GM21619 (cell line): ENCODE measurements at regions not wholly inside any gene's neighbourhood (a gene's known extent, or its start where the extent isn't known, plus 50 kb on each side); places are given as distances from the start of the nearest gene placed in this dataset.
"Not testable (repeated sequence)": the region's sequence is repeated elsewhere in the genome, so short reads cannot be mapped to it uniquely, and the experiment has no call there.

ENCODE experiments used
- ATAC-seq: cut with Tn5 transposase; IDR thresholded peaks from one replicate; pipeline ENCODE4 v1.9.1; 2021; ENCODE audit not compliant: unreplicated experiment

DNA sequence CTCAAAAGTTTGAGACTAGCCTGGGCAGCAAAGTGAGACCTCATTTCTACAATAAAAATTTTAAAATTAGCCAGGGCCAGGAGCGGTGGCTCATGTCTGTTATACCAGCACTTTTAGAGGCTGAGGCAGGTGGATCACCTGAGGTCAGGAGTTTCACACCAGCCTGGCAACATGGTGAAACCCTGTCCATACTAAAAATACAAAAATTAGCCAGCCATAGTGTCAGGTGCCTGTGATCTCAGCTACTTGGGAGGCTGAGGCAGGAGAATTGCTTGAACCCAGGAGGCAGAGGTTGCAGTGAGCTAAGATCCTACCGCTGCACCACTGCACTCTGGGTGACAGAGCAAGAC, 85.1 kb upstream of the MAP4 start:
- not testable (repeated sequence) for ATAC-seq

DNA sequence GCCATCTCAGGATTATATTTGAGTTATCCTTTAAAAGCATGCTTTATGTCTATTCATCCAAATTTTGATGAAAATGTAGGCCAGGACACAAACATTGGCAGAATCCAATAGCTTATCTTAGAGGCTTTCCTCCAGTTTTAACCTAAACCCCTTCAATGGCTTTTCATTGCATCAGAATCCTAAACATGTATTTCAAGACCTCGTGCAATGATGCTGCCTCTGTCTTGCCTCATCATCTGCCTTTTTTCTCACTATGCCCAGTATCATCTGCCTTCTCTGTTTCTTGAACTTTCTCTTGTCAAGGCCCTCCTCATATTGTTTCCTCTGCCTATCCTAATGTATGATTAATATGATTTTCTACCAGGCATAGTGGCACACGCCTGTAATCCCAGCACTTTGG, 76.1 kb upstream of the MAP4 start:
- ATAC-seq, result no peak

DNA sequence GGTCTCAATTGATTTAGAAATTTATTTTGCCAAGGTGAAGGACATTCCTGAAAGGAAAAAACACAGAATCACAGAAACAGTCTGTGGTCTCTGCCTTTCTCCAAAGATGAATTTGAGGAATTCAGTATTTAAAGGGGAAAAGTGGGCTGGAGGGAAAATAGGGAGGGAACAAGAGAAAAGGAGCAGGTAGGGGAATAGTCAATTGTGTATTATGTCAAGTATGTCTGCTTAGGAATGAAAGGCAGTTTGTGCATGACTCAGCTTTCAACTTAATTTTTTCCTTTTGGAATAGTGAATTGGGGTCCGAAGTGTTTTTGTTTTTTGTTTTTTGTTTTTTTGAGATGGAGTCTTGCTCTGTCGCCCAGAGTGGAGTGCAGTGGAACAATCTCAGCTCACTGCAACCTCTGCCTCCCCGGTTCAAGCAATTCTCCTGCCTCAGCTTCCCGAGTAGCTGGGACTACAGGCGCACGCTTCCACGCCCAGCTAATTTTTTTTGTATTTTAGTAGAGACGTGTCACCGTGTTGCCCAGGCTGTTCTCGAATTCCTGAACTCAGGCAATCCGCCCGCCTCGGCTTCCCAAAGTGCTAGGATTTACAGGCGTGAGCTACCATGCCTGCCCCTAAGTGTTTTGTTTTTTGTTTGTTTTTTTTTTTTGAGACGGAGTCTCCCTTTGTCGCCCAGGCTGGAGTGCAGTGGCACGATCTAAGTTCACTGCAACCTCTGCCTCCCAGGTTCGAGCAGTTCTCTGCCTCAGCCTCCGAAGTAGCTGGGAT, 74.1 kb upstream of the MAP4 start:
- ATAC-seq, result no peak

GRCh38 chr3:48088749-48089466, 72.7 kb upstream of the MAP4 start:
- ATAC-seq, result peak; percentile 88

- peak; percentile 21 for ATAC-seq
Measured at GRCh38 chr3:48088056-48088748, 72.0 kb upstream of the MAP4 start.

- ATAC-seq, result no peak
Measured at GRCh38 chr3:48086705-48087104, 70.5 kb upstream of the MAP4 start.

DNA sequence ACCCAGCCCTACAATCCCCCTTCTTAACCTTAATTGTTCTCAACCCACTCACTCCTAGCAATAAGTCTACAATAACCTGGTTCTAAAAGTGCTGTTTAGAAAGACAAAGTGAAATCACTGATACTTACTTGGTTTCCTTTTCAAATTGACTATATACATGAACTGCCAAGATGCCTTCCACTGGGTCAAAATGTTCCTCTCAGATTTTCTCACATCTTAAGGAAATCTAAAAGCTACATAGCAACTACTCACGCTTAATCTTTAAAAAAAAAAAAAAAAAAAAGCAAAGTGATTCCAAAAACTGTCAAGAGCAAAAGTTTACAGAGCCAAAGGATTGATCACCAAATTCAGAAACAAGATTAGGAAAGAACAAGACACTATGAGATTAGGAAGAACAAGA, 68.7 kb upstream of the MAP4 start:
- ATAC-seq, result no peak

DNA sequence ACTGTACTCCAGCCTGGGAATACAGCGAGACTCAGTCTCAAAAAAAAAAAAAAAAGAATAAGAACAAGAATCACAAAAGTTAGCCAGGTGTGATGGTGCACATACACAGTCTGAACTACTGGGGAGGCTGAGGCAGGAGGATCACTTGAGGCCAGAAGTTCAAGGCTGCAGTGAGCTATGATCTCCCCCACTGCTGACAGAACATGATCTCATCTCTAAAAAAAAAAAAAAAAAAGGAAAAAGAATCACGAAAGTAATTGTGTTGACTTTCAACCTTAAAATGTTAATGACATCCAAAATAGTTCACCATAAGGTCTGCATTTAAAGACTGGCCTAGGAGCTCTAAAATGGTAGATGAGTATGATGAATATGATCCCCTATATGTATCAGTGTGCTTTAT, 68.0 kb upstream of the MAP4 start:
- no peak for ATAC-seq

DNA sequence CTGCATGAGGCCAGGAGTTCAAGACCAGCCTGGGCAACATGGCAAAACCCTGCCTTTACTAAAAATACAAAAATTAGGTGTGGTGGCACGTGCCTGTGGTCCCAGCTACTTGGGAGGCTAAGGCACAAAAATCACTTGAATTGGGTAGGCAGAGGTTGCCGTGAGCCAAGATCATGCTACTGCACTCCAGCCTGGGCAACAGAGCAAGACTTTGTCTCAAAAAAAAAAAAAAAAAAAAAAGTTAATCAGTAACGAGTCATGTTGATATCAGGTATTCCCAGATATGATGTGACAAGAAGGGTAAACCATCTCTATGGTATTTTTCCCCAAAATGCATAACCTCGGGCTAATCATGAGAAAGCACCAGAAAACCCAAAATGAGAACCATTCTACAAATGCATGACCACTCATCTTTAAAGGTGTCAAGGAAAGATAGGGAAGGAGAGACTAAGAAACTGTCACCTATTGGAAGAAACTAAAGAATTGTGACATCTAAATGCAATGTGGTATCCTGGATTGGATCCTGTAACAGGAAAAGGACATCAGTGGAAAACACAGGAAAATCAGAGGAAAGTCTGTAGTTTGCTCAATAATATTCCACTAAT, 66.5 kb upstream of the MAP4 start:
- ATAC-seq, result no peak

DNA sequence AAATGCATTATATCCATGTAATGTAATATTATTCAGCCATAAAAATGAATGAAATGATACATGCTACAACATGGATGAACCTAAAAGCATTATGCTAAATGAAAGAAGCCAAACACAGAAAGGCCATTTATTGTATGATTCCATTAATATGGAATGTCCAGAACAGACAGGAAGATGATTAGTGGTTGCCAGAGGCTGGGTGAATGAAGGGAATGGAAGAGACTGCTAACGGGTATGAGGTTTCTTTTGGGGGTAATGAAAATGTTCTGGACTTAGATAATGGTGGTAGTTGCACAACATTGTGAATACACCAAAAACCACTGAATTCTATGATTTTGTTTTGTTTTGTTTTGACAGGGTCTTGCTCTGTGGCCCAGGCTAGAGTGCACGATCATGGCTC, 61.6 kb upstream of the MAP4 start:
- ATAC-seq, result no peak

DNA sequence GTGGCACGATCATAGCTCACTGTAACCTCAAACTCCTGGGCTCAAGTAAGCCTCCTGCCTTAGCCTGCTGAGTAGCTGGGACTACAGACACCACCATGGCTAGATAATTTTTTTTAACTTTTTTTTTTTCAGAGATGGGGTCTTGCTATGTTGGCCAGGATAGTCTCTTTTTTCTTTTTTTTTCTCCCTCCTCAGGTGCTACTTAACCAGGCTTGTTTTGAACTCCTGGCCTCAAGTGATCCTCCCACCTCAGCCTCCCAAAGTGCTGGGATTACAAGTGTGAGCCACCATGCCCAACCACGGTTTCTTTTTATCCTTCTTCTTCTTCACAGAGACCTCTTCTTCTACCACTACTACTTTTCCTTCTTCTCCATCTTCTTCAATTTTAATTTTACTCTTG, 53.8 kb upstream of the MAP4 start:
- ATAC-seq, result no peak

GRCh38 chr3:48069339-48069738, 53.1 kb upstream of the MAP4 start:
- no peak for ATAC-seq

DNA sequence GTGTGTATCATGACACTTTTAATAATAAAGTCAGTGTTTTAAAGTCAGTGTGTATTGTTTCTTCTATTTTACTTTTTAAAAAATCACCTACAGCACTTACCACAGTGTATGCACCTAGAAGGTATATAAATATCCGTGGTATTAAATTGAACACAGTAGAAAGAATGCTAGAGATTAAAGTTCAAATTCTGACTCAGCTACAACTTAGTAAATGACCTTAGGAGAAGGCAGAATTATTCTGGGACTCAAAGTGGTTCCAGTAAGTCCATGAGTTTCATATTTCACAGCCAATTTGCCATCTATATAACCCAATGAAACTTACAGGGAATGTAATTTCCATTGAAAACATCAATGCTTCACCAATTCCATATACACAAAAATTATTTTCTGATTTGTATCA, 52.7 kb upstream of the MAP4 start:
- no peak for ATAC-seq

GRCh38 chr3:48068320-48068719, 52.1 kb upstream of the MAP4 start:
- ATAC-seq, result not testable (repeated sequence)

GRCh38 chr3:48067271-48067670, 51.1 kb upstream of the MAP4 start:
- ATAC-seq, result no peak
